Endodermal cell (in vitro differentiated cells): ENCODE measurements at regions not wholly inside any gene's neighbourhood (a gene's known extent, or its start where the extent isn't known, plus 50 kb on each side); places are given as distances from the start of the nearest gene placed in this dataset.
A peak's percentile ranks its signal among the peaks of the same experiment; 100 is the strongest.

Experiments
- DNase-seq: peaks from one replicate; pipeline ENCODE4 v3.0.0-alpha.2; 2017
- H3K27ac ChIP-seq: 2 replicates; pipeline ENCODE4 v1.5.1; 2013; ENCODE audit warnings: mild to moderate bottlenecking, low read depth, low read length, moderate library complexity
- H3K27me3 ChIP-seq: 2 replicates; pipeline ENCODE4 v1.6.1; 2013; ENCODE audit warnings: mild to moderate bottlenecking, low read length, moderate library complexity; ENCODE audit not compliant: insufficient read depth, control insufficient read depth, poor library complexity, severe bottlenecking
- H3K36me3 ChIP-seq: 2 replicates; pipeline ENCODE4 v1.7.0; 2013; ENCODE audit warnings: mild to moderate bottlenecking, low read length, moderate library complexity; ENCODE audit not compliant: control insufficient read depth, insufficient read depth
- H3K4me1 ChIP-seq: one replicate; pipeline ENCODE4 v1.7.0; 2013; ENCODE audit warnings: low read length; ENCODE audit not compliant: control insufficient read depth, insufficient read depth
- H3K4me3 ChIP-seq: 2 replicates; pipeline ENCODE4 v1.5.1; 2013; ENCODE audit warnings: mild to moderate bottlenecking, low read length, moderate library complexity
- H3K9ac ChIP-seq: 2 replicates; pipeline ENCODE4 v1.6.1; 2013; ENCODE audit warnings: mild to moderate bottlenecking, low read length, moderate library complexity; ENCODE audit not compliant: poor library complexity, severe bottlenecking; ENCODE audit errors: extremely low read depth
- H3K9me3 ChIP-seq: 2 replicates; pipeline ENCODE4 v1.6.1; 2013; ENCODE audit warnings: mild to moderate bottlenecking, low read length, moderate library complexity; ENCODE audit not compliant: control insufficient read depth
- H3K27ac Mint-ChIP-seq: 2 replicates; pipeline ENCODE4 v1.8.0; 2020; ENCODE audit warnings: mixed read lengths
- H3K27me3 Mint-ChIP-seq: 2 replicates; pipeline ENCODE4 v1.8.0; 2021; ENCODE audit warnings: mild to moderate bottlenecking, mixed read lengths; ENCODE audit not compliant: insufficient read depth
- H3K36me3 Mint-ChIP-seq: 2 replicates; pipeline ENCODE4 v1.8.0; 2020; ENCODE audit warnings: low read depth, mixed read lengths
- H3K4me1 Mint-ChIP-seq: 2 replicates; pipeline ENCODE4 v1.8.0; 2020; ENCODE audit warnings: mixed read lengths
- H3K4me3 Mint-ChIP-seq: 2 replicates; pipeline ENCODE4 v1.8.0; 2020; ENCODE audit warnings: mild to moderate bottlenecking, moderate library complexity, mixed read lengths
- H3K9me3 Mint-ChIP-seq: 2 replicates; pipeline ENCODE4 v1.8.0; 2020; ENCODE audit warnings: mild to moderate bottlenecking, mixed read lengths
- WGBS, 2 experiments: methylation state at CpG; one replicate each; pipeline versions ENCODE4 v1.1.5 to v1.1.7; 2013; ENCODE audit warnings: missing lambda C conversion rate in 2 of 2, mixed read lengths in 1 of 2; ENCODE audit not compliant: insufficient coverage in 1 of 2, insufficient read length in 1 of 2; 5-methylcytosine and 5-hydroxymethylcytosine counted together
- TF ChIP-seq, protein P1 (sequence below): fragments of 200-600 bp; sonication (generic); conservative IDR thresholded peaks from 2 replicates; pipeline ENCODE4 v1.5.0; 2021; ENCODE audit warnings: antibody characterized with exemption, mild to moderate bottlenecking

DNA sequence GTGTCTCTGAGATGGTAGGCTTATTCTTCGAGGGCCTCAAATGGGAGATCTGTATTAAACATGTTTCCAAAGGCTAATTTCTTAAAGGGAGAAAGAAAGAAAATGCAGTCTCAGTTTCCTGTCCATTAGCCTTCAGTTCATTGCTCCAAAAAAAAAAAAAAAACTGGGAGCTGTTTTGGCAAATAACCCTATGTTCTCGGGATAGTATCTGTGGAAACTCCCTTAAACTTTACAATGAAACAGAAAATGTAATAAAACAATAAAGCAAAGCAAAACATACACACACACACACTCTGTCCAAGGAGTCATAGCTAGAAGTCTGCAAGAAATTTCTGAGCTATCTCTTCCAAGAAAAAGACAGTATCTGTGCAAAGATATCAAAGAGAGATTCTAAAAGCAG lies 172.5 kb upstream of the CELF2 start:
- WGBS, 2 experiments = 71 to 100% methylated on average over 1 to 2 of the region's 2 CpGs
- Mint-ChIP-seq H3K9me3 (peaks cover 9% of the 10 kb centered on the region), H3K27me3 (no peaks in the 10 kb centered on the region), H3K4me3 (no peak overlapping the region), H3K4me1 (no peaks in the 10 kb centered on the region), H3K27ac (no peak overlapping the region), H3K36me3 (no peaks in the 10 kb centered on the region)
- Histone ChIP-seq H3K9ac (no peak overlapping the region), H3K4me1 (no peaks in the 10 kb centered on the region), H3K4me3 (no peak overlapping the region), H3K27ac (no peak overlapping the region), H3K36me3 (no peaks in the 10 kb centered on the region), H3K9me3 (no peaks in the 10 kb centered on the region), H3K27me3 (no peaks in the 10 kb centered on the region)
- TF ChIP-seq, protein P1, sequence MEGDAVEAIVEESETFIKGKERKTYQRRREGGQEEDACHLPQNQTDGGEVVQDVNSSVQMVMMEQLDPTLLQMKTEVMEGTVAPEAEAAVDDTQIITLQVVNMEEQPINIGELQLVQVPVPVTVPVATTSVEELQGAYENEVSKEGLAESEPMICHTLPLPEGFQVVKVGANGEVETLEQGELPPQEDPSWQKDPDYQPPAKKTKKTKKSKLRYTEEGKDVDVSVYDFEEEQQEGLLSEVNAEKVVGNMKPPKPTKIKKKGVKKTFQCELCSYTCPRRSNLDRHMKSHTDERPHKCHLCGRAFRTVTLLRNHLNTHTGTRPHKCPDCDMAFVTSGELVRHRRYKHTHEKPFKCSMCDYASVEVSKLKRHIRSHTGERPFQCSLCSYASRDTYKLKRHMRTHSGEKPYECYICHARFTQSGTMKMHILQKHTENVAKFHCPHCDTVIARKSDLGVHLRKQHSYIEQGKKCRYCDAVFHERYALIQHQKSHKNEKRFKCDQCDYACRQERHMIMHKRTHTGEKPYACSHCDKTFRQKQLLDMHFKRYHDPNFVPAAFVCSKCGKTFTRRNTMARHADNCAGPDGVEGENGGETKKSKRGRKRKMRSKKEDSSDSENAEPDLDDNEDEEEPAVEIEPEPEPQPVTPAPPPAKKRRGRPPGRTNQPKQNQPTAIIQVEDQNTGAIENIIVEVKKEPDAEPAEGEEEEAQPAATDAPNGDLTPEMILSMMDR = no peak
- DNase-seq = no peak

DNA sequence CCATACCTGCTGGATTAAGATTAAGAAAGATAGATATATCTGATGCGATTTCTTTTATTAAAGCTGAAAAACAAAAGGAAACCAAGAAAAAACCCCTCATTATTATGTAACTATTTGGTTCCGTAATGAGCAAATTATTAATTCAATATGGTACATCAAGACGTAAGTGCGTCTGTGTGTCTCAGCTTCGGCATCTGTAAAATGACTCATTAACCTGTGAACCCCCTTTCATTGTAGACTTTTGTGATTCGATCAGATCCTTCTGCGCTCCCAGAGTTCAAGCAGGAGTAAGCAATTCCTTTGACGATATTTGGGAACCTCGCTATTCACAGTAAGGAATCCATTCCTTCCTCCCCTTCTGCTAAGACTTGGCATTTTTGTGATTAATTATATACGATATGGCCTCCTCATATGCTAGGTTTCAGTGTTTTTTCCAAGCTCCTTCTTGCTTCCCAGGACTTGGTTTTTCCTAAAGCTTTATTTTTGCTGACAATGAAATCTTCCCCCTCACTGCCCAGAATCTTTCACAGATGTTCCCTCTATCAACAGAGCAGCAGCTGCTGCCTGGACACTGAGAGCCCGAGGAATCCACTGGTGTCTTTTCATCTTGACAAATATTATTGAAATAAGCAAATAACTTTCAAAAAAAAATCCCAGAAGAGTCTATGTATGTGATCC lies 171.7 kb upstream of the CELF2 start:
- H3K4me1 ChIP-seq = no peaks in the 10 kb centered on the region
- H3K27me3 ChIP-seq = no peaks in the 10 kb centered on the region
- Mint-ChIP-seq H3K9me3 (peaks cover 1% of the 10 kb centered on the region), H3K27ac (no peak overlapping the region), H3K27me3 (no peaks in the 10 kb centered on the region), H3K4me3 (no peak overlapping the region), H3K4me1 (no peaks in the 10 kb centered on the region), H3K36me3 (no peaks in the 10 kb centered on the region)
- 92 to 93% methylated on average over 6 to 10 of the region's 11 CpGs for WGBS, 2 experiments
- no peak overlapping the region for H3K4me3 ChIP-seq
- H3K27ac ChIP-seq = peak overlapping the region; percentile 32
- no peak overlapping the region for H3K9ac ChIP-seq
- H3K9me3 ChIP-seq = no peaks in the 10 kb centered on the region
- no peaks in the 10 kb centered on the region for H3K36me3 ChIP-seq
- TF ChIP-seq, protein P1 = no peak
- no peak for DNase-seq

DNA sequence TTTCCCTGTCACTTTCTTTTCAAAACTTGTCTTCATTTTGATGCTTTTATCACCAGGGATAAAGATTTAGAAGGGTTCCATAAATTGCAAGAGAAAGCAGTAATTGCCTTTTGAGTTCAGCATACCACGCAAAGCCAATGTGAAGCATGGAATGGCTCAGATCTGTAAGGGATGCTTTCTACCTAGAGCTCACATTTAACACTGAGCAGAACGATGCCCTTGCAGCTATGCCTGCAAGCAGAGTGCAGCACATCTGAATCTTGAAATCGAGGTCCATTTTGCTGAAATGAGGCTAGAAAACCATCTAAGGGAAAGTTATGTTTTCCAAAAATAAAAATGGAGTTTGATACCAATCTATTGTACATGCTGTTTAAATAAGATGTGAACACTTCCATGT lies 171.2 kb upstream of the CELF2 start:
- Mint-ChIP-seq H3K27me3 (no peaks in the 10 kb centered on the region), H3K9me3 (no peaks in the 10 kb centered on the region), H3K4me1 (no peaks in the 10 kb centered on the region), H3K36me3 (no peaks in the 10 kb centered on the region), H3K4me3 (no peak overlapping the region), H3K27ac (no peak overlapping the region)
- no peak overlapping the region for H3K27ac ChIP-seq
- no peaks in the 10 kb centered on the region for H3K4me1 ChIP-seq
- TF ChIP-seq, protein P1 = no peak
- H3K36me3 ChIP-seq = no peaks in the 10 kb centered on the region
- H3K4me3 ChIP-seq = no peak overlapping the region
- WGBS, 2 experiments = 96 to 100% methylated on average over 3 of the region's 3 CpGs
- H3K27me3 ChIP-seq = no peaks in the 10 kb centered on the region
- DNase-seq = no peak
- no peaks in the 10 kb centered on the region for H3K9me3 ChIP-seq
- no peak overlapping the region for H3K9ac ChIP-seq
